Endothelial cell of umbilical vein (primary cell): ENCODE measurements at regions not wholly inside any gene's neighbourhood (a gene's known extent, or its start where the extent isn't known, plus 50 kb on each side); places are given as distances from the start of the nearest gene placed in this dataset.

Experiments
- CTCF ChIP-seq, 2 donors: IDR thresholded peaks; 1 replicate in 1 of 2; 2 replicates in 1 of 2; pipeline ENCODE4 v1.5.1; 2011; ENCODE audit warnings: low read length in 2 of 2, mild to moderate bottlenecking in 2 of 2, moderate library complexity in 2 of 2, control low read depth in 1 of 2, inconsistent platforms in 1 of 2, low read depth in 1 of 2; ENCODE audit not compliant: insufficient read depth in 1 of 2; ENCODE audit errors: extremely low read depth in 1 of 2
- EZH2 ChIP-seq: IDR thresholded peaks from 2 replicates; pipeline ENCODE4 v1.6.1; 2012; ENCODE audit warnings: borderline replicate concordance, low read depth, mild to moderate bottlenecking, moderate library complexity, low read length, inconsistent platforms; ENCODE audit not compliant: severe bottlenecking
- MAX ChIP-seq: IDR thresholded peaks from 2 replicates; pipeline ENCODE4 v1.6.1; 2011; ENCODE audit not compliant: insufficient read depth, insufficient read length
- MYC ChIP-seq: IDR thresholded peaks from one replicate; pipeline ENCODE4 v1.6.1; 2011; ENCODE audit warnings: mild to moderate bottlenecking, low read depth, low read length
- POLR2A ChIP-seq: IDR thresholded peaks from 2 replicates; pipeline ENCODE4 v1.6.1; 2012; ENCODE audit warnings: low read depth, mild to moderate bottlenecking, control low read depth, low read length
- POLR2AphosphoS5 ChIP-seq: IDR thresholded peaks from 2 replicates; pipeline ENCODE4 v1.6.1; 2012; ENCODE audit warnings: low read depth, mild to moderate bottlenecking, control low read depth, low read length, moderate library complexity; ENCODE audit not compliant: insufficient read depth

DNA sequence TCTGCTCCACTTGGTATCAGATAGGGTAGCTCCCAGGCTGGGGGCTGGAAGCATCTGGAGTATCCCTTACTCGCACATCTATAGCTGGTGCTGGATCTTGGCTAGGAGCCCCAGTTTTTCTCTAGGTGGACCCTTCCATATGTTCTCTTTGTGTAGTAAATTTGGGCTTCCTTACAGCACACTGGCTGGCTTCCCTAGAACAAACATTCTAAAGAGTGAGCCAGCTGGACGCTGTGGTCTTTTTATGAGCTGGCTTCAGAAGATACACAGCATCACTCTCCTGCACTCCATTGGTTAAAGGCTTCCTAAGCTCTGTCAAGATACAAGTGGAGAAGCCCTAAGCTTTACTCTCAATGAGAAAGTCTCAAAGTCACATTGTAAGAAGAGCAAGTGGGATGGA, 322.1 kb downstream of the WDR72 start:
- TF ChIP-seq MYC, result no peak
- no peak for TF ChIP-seq CTCF (IDR thresholded peaks at IDR 0.05; ENCODE audit: extremely low read depth in 1 of 2, insufficient read depth in 1 of 2, low read depth in 1 of 2, low read length in 2 of 2)
- no peak for TF ChIP-seq POLR2A
- no peak for TF ChIP-seq EZH2
- no peak for TF ChIP-seq POLR2AphosphoS5
- no peak for TF ChIP-seq MAX
